ENCODE measurements at regions not wholly inside any gene's neighbourhood (a gene's known extent, or its start where the extent isn't known, plus 50 kb on each side); places are given as distances from the start of the nearest gene placed in this dataset.

DNA sequence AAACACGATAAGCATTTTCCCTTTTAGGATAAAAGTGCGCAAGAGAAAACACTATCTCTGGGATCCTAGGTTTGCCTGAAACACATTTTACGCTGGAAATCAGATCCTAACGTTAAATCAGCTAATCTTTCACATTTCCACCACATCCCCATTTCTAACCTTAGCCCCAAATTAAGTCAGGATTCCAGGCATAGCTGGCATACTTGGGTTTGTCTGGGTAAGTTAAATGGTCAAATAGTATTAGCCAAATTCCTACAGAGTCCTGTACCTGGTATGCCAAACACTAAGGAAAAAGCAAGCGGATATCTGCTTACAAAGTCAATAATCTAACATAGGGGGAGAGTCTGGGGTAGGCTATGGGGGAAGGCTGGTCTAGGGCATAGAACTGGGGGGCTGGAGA lies 557.4 kb upstream of the ZFHX3 start:
- Histone ChIP-seq H3K27ac (ENCODE audit: low read depth in 1 of 2, low read length in 1 of 2) (no peak overlapping the region), H3K36me3 (ENCODE audit: control insufficient read depth in 2 of 2, insufficient read depth in 2 of 2, low read length in 1 of 2) (no peaks in the 10 kb centered on the region), H3K4me3 (ENCODE audit: low read length in 2 of 2) (no peak overlapping the region), H3K9me3 (ENCODE audit: control insufficient read depth in 2 of 2, insufficient read depth in 1 of 2, low read length in 1 of 2) (no peaks in the 10 kb centered on the region), H3K4me1 (ENCODE audit: control insufficient read depth in 2 of 2, insufficient read depth in 2 of 2, low read length in 2 of 2) (no peaks in the 10 kb centered on the region), H3K27me3 (ENCODE audit: control insufficient read depth in 2 of 2, insufficient read depth in 1 of 2, low read length in 1 of 2) (peaks cover 0 to 2% of the 10 kb centered on the region in 2 donors)
- WGBS = 94% methylated on average over 5 of the region's 5 CpGs
- no peak for DNase-seq (ENCODE audit: low read depth in 6 of 9, low spot score in 9 of 9)

DNA sequence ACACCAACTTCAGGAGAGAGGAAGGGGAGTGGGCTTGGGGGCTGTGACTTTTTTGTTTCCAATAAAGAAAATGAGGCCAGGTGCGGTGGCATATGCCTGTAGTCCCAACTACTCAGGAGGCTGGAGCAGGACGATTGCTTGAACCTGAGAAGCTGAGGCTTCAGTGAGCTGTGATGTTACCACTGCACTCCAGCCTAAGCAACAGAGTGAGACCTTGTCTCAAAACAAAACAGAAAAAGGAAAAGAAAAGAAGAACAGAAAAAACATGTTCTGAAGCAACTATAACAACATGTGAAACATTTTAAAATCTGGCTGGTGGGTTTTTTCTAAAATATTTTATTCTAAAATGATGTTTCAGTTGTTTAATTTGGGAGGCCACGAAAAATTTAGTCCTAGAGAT lies 554.0 kb upstream of the ZFHX3 start:
- 80% methylated on average over 3 of the region's 3 CpGs for WGBS
- H3K4me1 ChIP-seq (ENCODE audit: control insufficient read depth in 2 of 2, insufficient read depth in 2 of 2, low read length in 2 of 2) = no peaks in the 10 kb centered on the region
- no peak overlapping the region for H3K4me3 ChIP-seq (ENCODE audit: low read length in 2 of 2)
- H3K27me3 ChIP-seq (ENCODE audit: control insufficient read depth in 2 of 2, insufficient read depth in 1 of 2, low read length in 1 of 2) = no peaks in the 10 kb centered on the region
- H3K9me3 ChIP-seq (ENCODE audit: control insufficient read depth in 2 of 2, insufficient read depth in 1 of 2, low read length in 1 of 2) = no peaks in the 10 kb centered on the region
- no peaks in the 10 kb centered on the region for H3K36me3 ChIP-seq (ENCODE audit: control insufficient read depth in 2 of 2, insufficient read depth in 2 of 2, low read length in 1 of 2)
- H3K27ac ChIP-seq (ENCODE audit: low read depth in 1 of 2, low read length in 1 of 2) = no peak overlapping the region
- DNase-seq (ENCODE audit: low read depth in 6 of 9, low spot score in 9 of 9) = no peak

DNA sequence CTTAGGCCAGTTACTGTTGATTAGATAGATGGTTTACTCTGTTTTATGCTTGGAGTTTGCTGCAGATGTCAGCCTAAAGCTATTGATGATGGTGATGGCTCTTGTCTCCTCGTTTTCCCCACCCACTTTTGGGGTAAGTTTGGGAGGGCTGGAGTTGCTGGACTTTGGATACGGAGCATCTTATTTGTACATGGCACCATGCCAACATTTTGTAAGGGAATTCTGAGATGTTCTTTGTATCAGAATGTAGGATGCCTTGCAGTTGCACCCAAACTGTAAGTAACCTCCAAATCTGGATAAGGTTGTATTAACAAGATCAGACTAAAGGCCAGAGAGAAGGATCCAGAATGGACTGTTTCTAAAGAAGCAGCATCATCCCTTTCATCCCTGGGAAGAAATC lies 551.9 kb upstream of the ZFHX3 start:
- no peaks in the 10 kb centered on the region for H3K36me3 ChIP-seq (ENCODE audit: control insufficient read depth in 2 of 2, insufficient read depth in 2 of 2, low read length in 1 of 2)
- no peaks in the 10 kb centered on the region for H3K4me1 ChIP-seq (ENCODE audit: control insufficient read depth in 2 of 2, insufficient read depth in 2 of 2, low read length in 2 of 2)
- no peak overlapping the region for H3K27ac ChIP-seq (ENCODE audit: low read depth in 1 of 2, low read length in 1 of 2)
- 80% methylated on average over 2 of the region's 2 CpGs for WGBS
- no peaks in the 10 kb centered on the region for H3K27me3 ChIP-seq (ENCODE audit: control insufficient read depth in 2 of 2, insufficient read depth in 1 of 2, low read length in 1 of 2)
- H3K4me3 ChIP-seq (ENCODE audit: low read length in 2 of 2) = no peak overlapping the region
- no peak for DNase-seq (ENCODE audit: low read depth in 6 of 9, low spot score in 9 of 9)
- H3K9me3 ChIP-seq (ENCODE audit: control insufficient read depth in 2 of 2, insufficient read depth in 1 of 2, low read length in 1 of 2) = no peaks in the 10 kb centered on the region

DNA sequence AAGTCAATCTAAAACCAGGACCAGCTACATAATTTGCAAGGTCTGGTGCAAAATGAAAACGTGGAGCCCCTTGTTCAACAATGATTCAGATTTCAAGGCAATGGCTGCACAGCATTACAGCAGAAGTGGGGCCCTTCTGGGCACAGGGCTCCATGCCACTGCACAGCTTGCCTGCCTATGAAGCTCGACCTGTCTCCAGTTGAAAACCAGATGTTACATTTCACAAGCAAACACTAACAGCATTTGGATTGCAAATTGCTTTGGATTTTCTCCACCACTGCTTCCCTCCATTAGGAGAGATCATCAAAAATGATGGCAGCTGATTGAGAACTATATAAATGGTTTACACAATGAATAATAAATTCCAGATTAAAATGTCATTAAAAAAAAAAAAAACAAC lies 551.4 kb upstream of the ZFHX3 start:
- H3K36me3 ChIP-seq (ENCODE audit: control insufficient read depth in 2 of 2, insufficient read depth in 2 of 2, low read length in 1 of 2) = no peaks in the 10 kb centered on the region
- H3K27me3 ChIP-seq (ENCODE audit: control insufficient read depth in 2 of 2, insufficient read depth in 1 of 2, low read length in 1 of 2) = no peaks in the 10 kb centered on the region
- WGBS = 52% methylated on average over 2 of the region's 2 CpGs
- DNase-seq (ENCODE audit: low read depth in 6 of 9, low spot score in 9 of 9) = no peak
- no peaks in the 10 kb centered on the region for H3K4me1 ChIP-seq (ENCODE audit: control insufficient read depth in 2 of 2, insufficient read depth in 2 of 2, low read length in 2 of 2)
- H3K4me3 ChIP-seq (ENCODE audit: low read length in 2 of 2) = no peak overlapping the region
- no peak overlapping the region for H3K27ac ChIP-seq (ENCODE audit: low read depth in 1 of 2, low read length in 1 of 2)
- no peaks in the 10 kb centered on the region for H3K9me3 ChIP-seq (ENCODE audit: control insufficient read depth in 2 of 2, insufficient read depth in 1 of 2, low read length in 1 of 2)

DNA sequence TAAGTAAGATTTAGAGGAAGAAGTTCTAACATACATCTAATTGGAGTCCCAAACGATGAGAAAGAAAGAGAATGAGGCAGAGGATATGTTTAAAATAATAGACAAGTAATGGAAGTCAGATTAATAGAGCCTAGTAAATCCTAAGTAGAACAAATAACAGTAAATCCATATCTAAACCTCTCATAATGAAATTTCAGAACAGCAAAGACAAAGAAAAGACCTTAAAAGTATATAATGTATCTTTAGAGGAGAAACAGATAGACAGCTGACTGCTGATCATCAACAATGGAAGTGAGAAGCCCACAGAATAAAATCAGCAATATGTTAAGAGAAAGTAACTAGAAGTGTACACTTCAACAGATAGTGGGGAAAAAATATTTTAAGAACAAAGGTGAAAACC lies 536.2 kb upstream of the ZFHX3 start:
- Histone ChIP-seq H3K36me3 (ENCODE audit: control insufficient read depth in 2 of 2, insufficient read depth in 2 of 2, low read length in 1 of 2) (no peaks in the 10 kb centered on the region), H3K4me1 (ENCODE audit: control insufficient read depth in 2 of 2, insufficient read depth in 2 of 2, low read length in 2 of 2) (no peaks in the 10 kb centered on the region), H3K4me3 (ENCODE audit: low read length in 2 of 2) (no peak overlapping the region), H3K27me3 (ENCODE audit: control insufficient read depth in 2 of 2, insufficient read depth in 1 of 2, low read length in 1 of 2) (no peaks in the 10 kb centered on the region), H3K27ac (ENCODE audit: low read depth in 1 of 2, low read length in 1 of 2) (no peak overlapping the region), H3K9me3 (ENCODE audit: control insufficient read depth in 2 of 2, insufficient read depth in 1 of 2, low read length in 1 of 2) (no peaks in the 10 kb centered on the region)
- no peak for DNase-seq (ENCODE audit: low read depth in 6 of 9, low spot score in 9 of 9)
- 94% methylated on average over 1 of the region's 1 CpG for WGBS

DNA sequence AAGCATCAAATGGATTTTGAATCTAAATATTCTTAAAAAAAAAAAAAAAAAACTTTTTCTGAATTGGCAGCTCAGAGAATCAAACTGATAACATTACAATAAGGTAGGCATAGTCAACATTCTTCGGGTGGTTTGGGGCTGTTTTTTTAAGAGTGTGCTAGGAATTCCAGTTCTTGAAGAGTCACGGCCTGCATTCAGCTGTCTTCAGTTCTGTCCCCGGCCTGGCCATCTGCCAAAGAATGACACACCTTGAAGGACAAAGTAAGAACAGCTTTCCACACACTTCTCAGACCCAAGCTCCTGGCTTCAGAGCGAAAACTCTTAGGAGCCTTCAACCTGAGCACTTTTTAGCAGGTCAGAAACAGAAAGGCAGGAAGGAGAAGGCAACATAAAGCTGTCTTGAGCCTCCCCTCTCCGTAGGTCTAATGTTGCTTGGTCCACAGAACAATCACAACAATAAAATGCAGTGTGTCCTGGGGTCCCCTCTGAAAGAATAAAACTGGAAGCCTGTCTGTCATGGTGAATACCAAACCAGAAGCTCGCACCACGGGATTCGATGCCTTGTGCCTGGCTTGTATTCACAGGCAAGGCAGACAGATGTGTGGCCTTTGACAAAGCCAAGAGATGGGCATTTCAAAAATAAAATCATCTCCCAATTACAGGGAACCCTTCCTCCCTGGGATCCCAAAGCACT lies 524.4 kb upstream of the ZFHX3 start:
- H3K4me1 ChIP-seq (ENCODE audit: control insufficient read depth in 2 of 2, insufficient read depth in 2 of 2, low read length in 2 of 2) = no peaks in the 10 kb centered on the region
- no peaks in the 10 kb centered on the region for H3K36me3 ChIP-seq (ENCODE audit: control insufficient read depth in 2 of 2, insufficient read depth in 2 of 2, low read length in 1 of 2)
- WGBS = 72% methylated on average over 8 of the region's 8 CpGs
- H3K27me3 ChIP-seq (ENCODE audit: control insufficient read depth in 2 of 2, insufficient read depth in 1 of 2, low read length in 1 of 2) = peaks cover 0 to 3% of the 10 kb centered on the region in 2 donors
- no peak for DNase-seq (ENCODE audit: low read depth in 6 of 9, low spot score in 9 of 9)
- no peaks in the 10 kb centered on the region for H3K9me3 ChIP-seq (ENCODE audit: control insufficient read depth in 2 of 2, insufficient read depth in 1 of 2, low read length in 1 of 2)
- no peak overlapping the region for H3K4me3 ChIP-seq (ENCODE audit: low read length in 2 of 2)
- H3K27ac ChIP-seq (ENCODE audit: low read depth in 1 of 2, low read length in 1 of 2) = no peak overlapping the region

DNA sequence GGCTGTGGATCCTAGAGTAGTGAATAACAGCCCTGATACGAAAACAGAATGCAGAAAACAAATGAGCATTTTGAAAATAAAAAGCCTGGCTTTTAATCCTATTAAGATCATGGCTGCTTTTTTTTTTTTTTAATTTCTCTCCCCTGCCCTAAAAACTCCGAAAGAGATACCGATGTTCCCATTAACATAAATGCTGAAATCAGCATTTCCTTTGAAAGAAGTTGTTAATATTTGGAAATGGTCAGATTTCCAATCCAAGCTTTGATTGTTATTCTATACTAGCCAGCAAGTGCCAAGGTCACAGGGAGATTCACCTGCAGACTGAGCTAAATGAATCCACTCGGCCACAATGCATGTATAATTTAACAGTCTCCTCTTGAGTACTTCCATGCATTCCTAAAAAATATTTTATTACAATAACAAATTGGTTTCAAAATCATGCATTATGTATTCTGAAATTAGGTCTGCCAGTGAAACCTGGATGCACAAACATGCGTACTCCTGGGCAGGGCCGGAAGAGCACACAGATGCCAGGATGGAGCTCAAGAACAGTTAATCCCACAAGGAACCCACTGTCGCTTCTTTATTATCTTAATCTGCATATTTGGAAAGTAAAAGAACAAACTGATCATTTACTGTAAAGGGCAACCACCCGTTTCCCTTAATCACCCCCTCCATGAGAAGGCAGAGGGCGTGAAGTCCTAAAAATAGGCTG lies 521.5 kb upstream of the ZFHX3 start:
- whole genome bisulfite sequencing = 91% methylated on average over 9 of the region's 9 CpGs
- Histone ChIP-seq H3K36me3 (ENCODE audit: control insufficient read depth in 2 of 2, insufficient read depth in 2 of 2, low read length in 1 of 2) (no peaks in the 10 kb centered on the region), H3K9me3 (ENCODE audit: control insufficient read depth in 2 of 2, insufficient read depth in 1 of 2, low read length in 1 of 2) (no peaks in the 10 kb centered on the region), H3K4me3 (ENCODE audit: low read length in 2 of 2) (no peak overlapping the region), H3K27me3 (ENCODE audit: control insufficient read depth in 2 of 2, insufficient read depth in 1 of 2, low read length in 1 of 2) (peaks cover 0 to 3% of the 10 kb centered on the region in 2 donors), H3K27ac (ENCODE audit: low read depth in 1 of 2, low read length in 1 of 2) (no peak overlapping the region), H3K4me1 (ENCODE audit: control insufficient read depth in 2 of 2, insufficient read depth in 2 of 2, low read length in 2 of 2) (no peaks in the 10 kb centered on the region)
- DNase-seq (ENCODE audit: low read depth in 6 of 9, low spot score in 9 of 9) = no peak

DNA sequence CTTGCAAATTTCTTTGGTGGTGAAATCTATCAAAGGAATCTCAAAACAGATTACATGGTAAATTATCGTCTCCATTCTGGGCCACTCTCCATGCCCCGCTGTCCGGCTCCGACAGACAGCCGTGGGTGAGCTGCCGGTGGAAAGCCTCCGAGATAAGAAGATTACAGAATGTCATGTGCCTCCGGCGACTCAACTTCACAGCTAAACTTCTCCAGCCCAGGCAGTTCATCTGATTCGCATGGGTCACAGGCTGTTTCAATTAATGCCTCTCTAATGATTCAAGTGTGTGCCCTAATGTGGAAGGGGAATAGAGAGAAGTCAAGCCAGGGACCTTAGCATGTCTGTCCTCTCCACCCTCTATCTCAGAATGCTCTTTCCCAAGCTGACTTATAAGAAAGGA lies 520.8 kb upstream of the ZFHX3 start:
- peaks cover 0 to 3% of the 10 kb centered on the region in 2 donors for H3K27me3 ChIP-seq (ENCODE audit: control insufficient read depth in 2 of 2, insufficient read depth in 1 of 2, low read length in 1 of 2)
- H3K9me3 ChIP-seq (ENCODE audit: control insufficient read depth in 2 of 2, insufficient read depth in 1 of 2, low read length in 1 of 2) = no peaks in the 10 kb centered on the region
- no peaks in the 10 kb centered on the region for H3K36me3 ChIP-seq (ENCODE audit: control insufficient read depth in 2 of 2, insufficient read depth in 2 of 2, low read length in 1 of 2)
- WGBS = 97% methylated on average over 10 of the region's 10 CpGs
- no peaks in the 10 kb centered on the region for H3K4me1 ChIP-seq (ENCODE audit: control insufficient read depth in 2 of 2, insufficient read depth in 2 of 2, low read length in 2 of 2)
- DNase-seq (ENCODE audit: low read depth in 6 of 9, low spot score in 9 of 9) = no peak
- H3K27ac ChIP-seq (ENCODE audit: low read depth in 1 of 2, low read length in 1 of 2) = no peak overlapping the region
- no peak overlapping the region for H3K4me3 ChIP-seq (ENCODE audit: low read length in 2 of 2)

DNA sequence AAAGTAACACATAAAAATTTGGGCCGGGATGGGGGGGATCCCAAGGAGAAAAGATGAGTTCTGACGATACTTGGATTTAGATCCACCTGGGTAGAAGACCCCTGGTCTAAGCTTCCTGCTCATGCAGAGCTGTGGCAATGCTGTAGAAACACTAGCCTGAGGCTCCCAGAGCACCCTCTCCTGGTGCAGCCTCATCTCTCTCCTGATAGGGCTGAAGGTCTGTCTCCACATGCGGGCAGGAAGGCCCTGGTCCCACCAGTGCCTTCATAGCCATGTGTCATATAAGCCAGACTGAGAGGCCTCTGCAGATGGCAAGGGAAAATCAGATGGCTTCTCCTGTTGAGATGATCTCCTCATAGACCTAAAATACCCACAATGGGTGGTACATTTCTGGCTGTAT lies 518.0 kb upstream of the ZFHX3 start:
- Histone ChIP-seq H3K4me3 (ENCODE audit: low read length in 2 of 2) (no peak overlapping the region), H3K9me3 (ENCODE audit: control insufficient read depth in 2 of 2, insufficient read depth in 1 of 2, low read length in 1 of 2) (no peaks in the 10 kb centered on the region), H3K4me1 (ENCODE audit: control insufficient read depth in 2 of 2, insufficient read depth in 2 of 2, low read length in 2 of 2) (no peaks in the 10 kb centered on the region), H3K27me3 (ENCODE audit: control insufficient read depth in 2 of 2, insufficient read depth in 1 of 2, low read length in 1 of 2) (peaks cover 0 to 3% of the 10 kb centered on the region in 2 donors), H3K27ac (ENCODE audit: low read depth in 1 of 2, low read length in 1 of 2) (no peak overlapping the region), H3K36me3 (ENCODE audit: control insufficient read depth in 2 of 2, insufficient read depth in 2 of 2, low read length in 1 of 2) (no peaks in the 10 kb centered on the region)
- 94% methylated on average over 3 of the region's 3 CpGs for WGBS
- no peak for DNase-seq (ENCODE audit: low read depth in 6 of 9, low spot score in 9 of 9)

All from thymus (tissue), 11 donors.